IMR-90 (cell line): ENCODE measurements at regions not wholly inside any gene's neighbourhood (a gene's known extent, or its start where the extent isn't known, plus 50 kb on each side); places are given as distances from the start of the nearest gene placed in this dataset.

Experiments
- ATAC-seq: fragments of 200-7000 bp; cut with Tn5 transposase; 2 replicates; pipeline ENCODE4 v1.9.1; 2020; ENCODE audit warnings: low read depth, mild to moderate bottlenecking, moderate library complexity
- BruUV-seq: library from RNA; stranded (reverse); fragments of 400-500 nt; replicated peaks from 2 replicates; lab custom pipeline; 2021; lab: Mats Ljungman, UMichigan
- CTCF ChIA-PET: fragments of 300-600 bp; formaldehyde crosslinking; extraction: SDS; loops from one replicate; lab custom pipeline; 2021; ENCODE audit warnings: antibody characterized with exemption; lab: Yijun Ruan, JAX
- POLR2A ChIA-PET: fragments of 300-600 bp; sonication (Branson Sonifier 250); formaldehyde crosslinking; loops from one replicate; lab custom pipeline; 2022; ENCODE audit warnings: antibody characterized with exemption; ENCODE audit not compliant: unreplicated experiment; lab: Charles Lee
- DNase-seq: peaks from one replicate; pipeline ENCODE4 v3.0.0; 2013
- H2AFZ ChIP-seq: replicated peaks from 2 replicates; pipeline ENCODE3; 2013; ENCODE audit warnings: low read length, mild to moderate bottlenecking; ENCODE audit not compliant: poor library complexity
- H2AK5ac ChIP-seq: 2 replicates; pipeline ENCODE4 v1.6.1; 2013; ENCODE audit warnings: low read depth, low read length, inconsistent platforms
- H2AK9ac ChIP-seq: replicated peaks from 2 replicates; pipeline ENCODE3; 2013; ENCODE audit warnings: mild to moderate bottlenecking, low read depth, low read length, moderate library complexity; ENCODE audit not compliant: poor library complexity
- H2BK120ac ChIP-seq: 2 replicates; pipeline ENCODE4 v1.6.1; 2013; ENCODE audit warnings: low read depth, low read length, inconsistent platforms
- H2BK15ac ChIP-seq: 3 replicates; pipeline ENCODE4 v1.6.1; 2013; ENCODE audit warnings: low read depth, low read length, inconsistent platforms
- H2BK20ac ChIP-seq: 2 replicates; pipeline ENCODE4 v1.6.1; 2013; ENCODE audit warnings: low read depth, mild to moderate bottlenecking, inconsistent platforms, low read length, moderate library complexity
- H2BK5ac ChIP-seq: 2 replicates; pipeline ENCODE4 v1.6.1; 2013; ENCODE audit warnings: mild to moderate bottlenecking, low read depth, low read length, inconsistent platforms; ENCODE audit not compliant: poor library complexity, severe bottlenecking
- H3K14ac ChIP-seq: replicated peaks from 2 replicates; pipeline ENCODE4 v1.6.1; 2013; ENCODE audit warnings: low read depth, low read length, inconsistent platforms
- H3K18ac ChIP-seq: 2 replicates; pipeline ENCODE4 v1.6.1; 2013; ENCODE audit warnings: low read depth, low read length, control low read depth
- H3K23ac ChIP-seq: 2 replicates; pipeline ENCODE4 v1.6.1; 2013; ENCODE audit warnings: low read depth, low read length, inconsistent platforms
- H3K27ac ChIP-seq: 2 replicates; pipeline ENCODE4 v1.5.1; 2013; ENCODE audit warnings: mild to moderate bottlenecking, control low read depth, low read length; ENCODE audit not compliant: insufficient read depth
- H3K27me3 ChIP-seq: 2 replicates; pipeline ENCODE4 v1.6.1; 2013; ENCODE audit warnings: low read length; ENCODE audit not compliant: control insufficient read depth, insufficient read depth
- H3K36me3 ChIP-seq: 2 replicates; pipeline ENCODE4 v1.6.1; 2013; ENCODE audit warnings: low read length, mixed read lengths; ENCODE audit not compliant: control insufficient read depth, insufficient read depth
- H3K4ac ChIP-seq: 2 replicates; pipeline ENCODE4 v1.6.1; 2013; ENCODE audit warnings: low read depth, low read length, inconsistent platforms
- H3K4me1 ChIP-seq: 2 replicates; pipeline ENCODE4 v1.6.1; 2013; ENCODE audit warnings: low read length, mixed read lengths; ENCODE audit not compliant: control insufficient read depth, insufficient read depth
- H3K4me2 ChIP-seq: 2 replicates; pipeline ENCODE4 v1.6.1; 2013; ENCODE audit warnings: low read depth, mild to moderate bottlenecking, control low read depth, low read length, moderate library complexity
- H3K4me3 ChIP-seq: 2 replicates; pipeline ENCODE4 v1.5.1; 2013; ENCODE audit warnings: low read depth, mild to moderate bottlenecking, control low read depth, low read length, moderate library complexity; ENCODE audit not compliant: insufficient read depth
- H3K56ac ChIP-seq: 2 replicates; pipeline ENCODE4 v1.6.1; 2013; ENCODE audit warnings: low read length, inconsistent platforms; ENCODE audit not compliant: insufficient read depth; ENCODE audit errors: extremely low read depth
- H3K79me1 ChIP-seq, 2 experiments: 2 replicates each; pipeline ENCODE4 v1.6.1; 2013; ENCODE audit warnings: low read length in 2 of 2, inconsistent platforms in 1 of 2, low read depth in 1 of 2
- H3K9ac ChIP-seq: 2 replicates; pipeline ENCODE4 v1.6.1; 2013; ENCODE audit warnings: low read depth, low read length, control low read depth
- H3K9me1 ChIP-seq: 2 replicates; pipeline ENCODE4 v1.6.1; 2013; ENCODE audit warnings: low read length, inconsistent platforms; ENCODE audit not compliant: insufficient read depth
- H3K9me3 ChIP-seq: 2 replicates; pipeline ENCODE4 v1.6.1; 2013; ENCODE audit warnings: low read length; ENCODE audit not compliant: control insufficient read depth, insufficient read depth
- H4K20me1 ChIP-seq: 2 replicates; pipeline ENCODE4 v1.6.1; 2013; ENCODE audit warnings: low read length, inconsistent platforms; ENCODE audit not compliant: insufficient read depth
- H4K5ac ChIP-seq: 2 replicates; pipeline ENCODE4 v1.6.1; 2013; ENCODE audit warnings: mild to moderate bottlenecking, low read depth, low read length, control low read depth
- H4K8ac ChIP-seq, 2 experiments: 2 replicates each; pipeline ENCODE4 v1.6.1; 2013; ENCODE audit warnings: low read depth in 2 of 2, low read length in 2 of 2, control low read depth in 1 of 2, inconsistent platforms in 1 of 2
- H4K91ac ChIP-seq: 2 replicates; pipeline ENCODE4 v1.6.1; 2013; ENCODE audit warnings: low read depth, low read length, inconsistent platforms; ENCODE audit not compliant: insufficient read depth
- USF2 ChIP-seq: fragments of 150-350 bp; IDR thresholded peaks from 2 replicates; pipeline ENCODE4 v1.6.1; 2017; ENCODE audit warnings: mild to moderate bottlenecking, antibody characterized with exemption, low read length, low read depth
- WGBS, 2 experiments: methylation state at CpG; one replicate each; pipeline versions ENCODE4 v1.1.5 to v1.1.7; 2013; ENCODE audit warnings: missing lambda C conversion rate in 2 of 2; ENCODE audit not compliant: insufficient read length in 1 of 2; ENCODE audit errors: extremely low coverage in 2 of 2; 5-methylcytosine and 5-hydroxymethylcytosine counted together
- dilution Hi-C: fragments of 300-500 bp; cut with HindIII; formaldehyde crosslinking; loops from one replicate; pipeline ENCODE4 v1.14.3; 2018; ENCODE audit warnings: low sequenced_read_pairs; ENCODE audit not compliant: unreplicated experiment
- in situ Hi-C: fragments of 300-500 bp; cut with MboI; formaldehyde crosslinking; loops from 3 replicates; pipeline ENCODE4 v1.14.3; 2019; ENCODE audit warnings: low sequenced_read_pairs, inconsistent platforms, mixed read lengths
- intact Hi-C: fragments of 100-400 bp; cut with micrococcal nuclease; formaldehyde crosslinking; loops from 2 replicates; pipeline ENCODE4 v1.10.0; 2022

- Histone ChIP-seq H4K8ac (no peak overlapping the region), H2AK9ac (no peak overlapping the region), H4K20me1 (no peaks in the 10 kb centered on the region), H3K56ac (no peak overlapping the region), H3K4me2 (no peak overlapping the region), H3K9ac (no peak overlapping the region), H2BK20ac (no peak overlapping the region), H3K4me1 (no peaks in the 10 kb centered on the region), H3K4ac (no peak overlapping the region), H3K27me3 (no peaks in the 10 kb centered on the region), H3K18ac (no peak overlapping the region), H3K14ac (no peak overlapping the region), H3K36me3 (no peaks in the 10 kb centered on the region), H2BK120ac (no peak overlapping the region), H3K79me1 (no peaks in the 10 kb centered on the region), H3K4me3 (no peak overlapping the region), H2BK5ac (no peak overlapping the region), H2AK5ac (no peak overlapping the region), H3K23ac (no peak overlapping the region), H3K27ac (no peak overlapping the region), H2AFZ (no peak overlapping the region), H4K91ac (no peak overlapping the region), H3K9me1 (no peaks in the 10 kb centered on the region; the same call in 1 of the 2 replicates), H2BK15ac (no peak overlapping the region), H4K5ac (no peak overlapping the region), H3K9me3 (no peaks in the 10 kb centered on the region)
- in situ Hi-C loops (no loop called here), intact Hi-C loops (loop anchor here (2.0 kb wide), 1 partner anchor 15 kb away; no protein-coding TSS in a partner anchor), dilution Hi-C loops (no loop called here)
- TF ChIP-seq USF2, result no peak
- no peak for DNase-seq
- ChIA-PET CTCF (interaction anchor here (1.4 kb wide), 1 partner anchor 29 kb away, joined by 3 read pairs; no protein-coding TSS in a partner anchor), POLR2A (no interaction called here)
- no peak for ATAC-seq
- WGBS, 2 experiments, result no CpG with 5 or more reads among the region's 1 CpG
- BruUV-seq, result no TSS peak
Measured at GRCh38 chr21:16269476-16269875, 539.7 kb downstream of the USP25 start.
